Epithelial cell of proximal tubule (primary cell): ENCODE measurements at regions not wholly inside any gene's neighbourhood (a gene's known extent, or its start where the extent isn't known, plus 50 kb on each side); places are given as distances from the start of the nearest gene placed in this dataset.

Experiments used
- DNase-seq: peaks from one replicate; pipeline ENCODE4 v3.0.0-alpha.2; 2011; ENCODE audit warnings: low read depth
- H3K4me3 ChIP-seq: 2 replicates; pipeline ENCODE4 v1.5.1; 2011; ENCODE audit warnings: low read depth, mild to moderate bottlenecking, low read length
- CTCF ChIP-seq: conservative IDR thresholded peaks from 2 replicates; pipeline ENCODE4 v1.5.1; 2012; ENCODE audit warnings: low read depth, mild to moderate bottlenecking, low read length

DNA sequence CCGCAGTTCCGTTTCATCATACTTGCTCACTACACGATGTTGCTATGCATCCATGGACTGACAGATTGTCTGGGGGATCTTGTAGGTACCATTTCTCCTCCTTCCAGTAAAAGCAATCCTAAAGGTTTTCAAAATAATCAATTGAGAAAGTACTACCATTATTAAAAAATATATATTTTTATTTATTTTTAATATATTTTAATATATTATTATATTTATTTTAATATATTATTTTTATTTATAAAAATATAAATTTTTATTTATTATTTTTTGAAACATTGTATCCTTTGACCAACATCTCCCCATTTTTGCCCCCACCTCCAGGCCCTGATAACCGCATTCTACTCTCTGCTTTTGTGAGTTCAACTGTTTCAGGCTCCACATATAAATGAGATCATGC is 237.6 kb upstream of the IRX4 start:
- no peak for DNase-seq
- H3K4me3 ChIP-seq = no peak overlapping the region
- no peak for TF ChIP-seq CTCF

DNA sequence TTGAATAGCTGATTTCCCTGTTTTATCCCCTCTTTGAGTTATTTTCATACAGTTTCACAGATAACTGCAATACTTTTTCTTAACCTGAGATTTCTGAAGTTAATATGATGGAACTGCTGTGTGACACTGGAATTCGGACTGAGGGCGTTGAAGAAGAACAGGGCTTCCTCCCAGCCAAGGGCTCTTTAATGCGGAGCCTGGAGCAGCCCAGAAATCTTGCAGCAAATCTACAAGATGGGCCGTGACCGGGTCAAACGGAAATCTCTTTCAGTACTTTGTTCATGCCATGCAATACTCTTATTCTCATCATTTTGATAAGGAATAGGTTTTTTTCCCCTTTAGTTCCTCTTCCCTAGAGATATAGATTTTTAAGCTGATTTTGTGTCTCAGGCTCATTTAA is 236.8 kb upstream of the IRX4 start:
- H3K4me3 ChIP-seq = no peak overlapping the region
- TF ChIP-seq CTCF = no peak
- no peak for DNase-seq

GRCh38 chr5:2113348-2114131 is 230.8 kb upstream of the IRX4 start:
- no peak for DNase-seq
- no peak for TF ChIP-seq CTCF
- no peak overlapping the region for H3K4me3 ChIP-seq

DNA sequence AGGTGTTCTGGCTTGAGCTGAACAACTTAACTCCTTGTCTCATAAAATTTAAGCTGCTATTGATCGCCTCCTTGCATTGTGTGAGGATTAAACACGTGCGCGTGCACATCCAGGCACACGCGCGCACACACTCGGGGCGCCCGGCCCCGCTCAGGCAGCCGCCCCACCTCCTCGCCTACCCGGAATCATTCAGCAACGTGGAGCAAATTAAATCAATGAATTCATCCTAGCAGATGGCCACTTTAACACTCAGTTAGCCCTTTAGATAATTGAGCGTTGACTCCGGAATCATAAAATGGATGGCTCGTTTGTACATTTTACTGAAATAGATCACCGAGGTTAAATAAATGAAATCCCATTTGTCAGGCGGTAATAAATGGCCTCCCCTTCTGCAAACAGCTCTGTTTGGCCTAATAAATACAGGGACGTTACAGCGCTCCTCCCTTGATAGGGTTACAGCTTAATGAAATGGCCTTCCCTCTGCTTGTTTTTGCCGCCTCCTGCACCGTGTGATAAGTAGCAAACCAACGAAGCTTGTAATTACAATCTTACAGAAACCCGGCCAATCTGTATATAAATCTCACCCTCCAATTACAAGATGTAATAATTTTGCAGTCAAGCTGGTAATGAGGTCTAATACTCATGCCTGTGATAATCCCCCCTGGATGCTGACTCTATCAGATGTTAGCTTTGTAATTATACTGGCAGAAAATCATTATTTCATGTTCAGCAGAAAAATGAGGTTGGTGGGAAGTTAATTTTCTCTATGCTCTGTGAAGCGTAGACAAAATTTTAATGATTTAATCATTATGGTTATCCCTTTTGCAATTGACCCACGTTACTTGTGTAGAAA is 229.7 kb upstream of the IRX4 start:
- no peak overlapping the region for H3K4me3 ChIP-seq
- no peak for TF ChIP-seq CTCF
- no peak for DNase-seq

DNA sequence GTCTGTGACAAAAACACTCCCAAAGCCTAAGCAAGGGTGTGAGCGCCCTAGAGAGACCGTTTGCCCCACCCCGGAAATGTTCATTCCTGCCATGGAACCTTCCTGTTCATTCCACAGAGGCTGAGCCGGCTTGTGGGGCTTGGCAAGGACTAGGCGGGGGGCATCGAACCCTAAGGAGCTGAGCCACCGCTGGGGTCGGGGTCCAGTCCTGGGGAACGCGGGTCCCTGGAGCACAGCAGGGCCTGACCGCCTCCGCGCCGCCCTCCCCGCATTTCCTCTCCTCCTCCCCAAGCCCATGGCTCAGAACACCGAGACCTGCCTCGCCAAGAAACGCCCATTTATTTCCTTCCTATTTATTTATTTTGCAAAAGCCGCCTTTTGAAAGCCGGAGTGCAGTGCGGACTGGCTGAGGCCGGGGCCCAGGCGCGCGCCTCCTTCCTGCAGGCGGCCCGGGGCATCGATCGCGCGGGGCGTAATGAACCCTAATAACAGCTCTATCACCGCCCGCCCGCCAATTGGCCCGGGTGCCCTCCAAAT is 228.9 kb upstream of the IRX4 start:
- no peak overlapping the region for H3K4me3 ChIP-seq
- no peak for DNase-seq
- no peak for TF ChIP-seq CTCF

DNA sequence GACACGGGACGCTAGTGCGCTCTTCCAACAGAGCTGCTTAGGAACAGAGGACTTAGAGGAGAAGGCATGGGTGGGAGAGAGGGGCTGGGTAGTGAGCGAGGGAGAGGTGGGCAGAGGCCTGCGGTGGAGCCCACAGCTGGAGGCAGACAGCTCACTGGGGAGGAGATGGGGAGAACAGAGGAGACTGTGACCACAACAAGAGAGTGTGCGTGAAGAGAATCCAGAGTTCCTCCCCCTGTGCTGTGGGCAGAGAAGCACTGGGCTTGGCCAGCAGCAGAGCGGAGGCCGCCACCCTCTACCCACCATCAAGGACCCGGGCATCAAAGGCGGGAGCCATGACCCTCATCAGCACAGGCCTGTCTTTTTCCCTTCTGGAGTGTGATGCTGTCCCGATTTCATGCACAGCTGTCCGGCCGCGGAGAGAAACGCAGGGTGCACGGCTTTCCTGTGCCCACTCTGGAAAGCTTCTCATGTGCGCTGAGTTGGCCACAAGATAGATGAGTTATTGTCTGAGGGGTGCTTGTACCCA is 228.3 kb upstream of the IRX4 start:
- H3K4me3 ChIP-seq = no peak overlapping the region
- DNase-seq = no peak
- TF ChIP-seq CTCF = no peak
